ENCODE measurements at regions not wholly inside any gene's neighbourhood (a gene's known extent, or its start where the extent isn't known, plus 50 kb on each side); places are given as distances from the start of the nearest gene placed in this dataset.
A peak's percentile ranks its signal among the peaks of the same experiment; 100 is the strongest.

DNA sequence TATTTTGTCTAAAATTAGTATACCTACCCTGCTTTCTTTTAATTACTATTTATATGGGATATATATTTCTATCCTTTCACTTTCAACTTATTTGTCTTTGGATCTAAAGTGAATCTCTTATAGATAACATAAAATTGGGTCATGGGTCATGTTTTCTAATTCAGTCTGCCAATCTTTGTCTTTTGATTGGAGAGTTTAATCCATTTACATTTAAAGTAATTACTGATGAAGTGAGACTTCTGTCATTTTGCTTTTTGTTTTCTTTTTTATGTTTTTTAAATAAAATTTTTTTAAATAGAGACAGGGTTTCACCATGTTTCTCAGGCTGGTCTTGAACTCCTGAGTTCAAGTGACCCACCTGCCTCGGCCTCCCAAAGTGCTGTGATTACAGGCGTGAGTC lies 50.5 kb upstream of the PRDM1 start:
- no peak for DNase-seq

DNA sequence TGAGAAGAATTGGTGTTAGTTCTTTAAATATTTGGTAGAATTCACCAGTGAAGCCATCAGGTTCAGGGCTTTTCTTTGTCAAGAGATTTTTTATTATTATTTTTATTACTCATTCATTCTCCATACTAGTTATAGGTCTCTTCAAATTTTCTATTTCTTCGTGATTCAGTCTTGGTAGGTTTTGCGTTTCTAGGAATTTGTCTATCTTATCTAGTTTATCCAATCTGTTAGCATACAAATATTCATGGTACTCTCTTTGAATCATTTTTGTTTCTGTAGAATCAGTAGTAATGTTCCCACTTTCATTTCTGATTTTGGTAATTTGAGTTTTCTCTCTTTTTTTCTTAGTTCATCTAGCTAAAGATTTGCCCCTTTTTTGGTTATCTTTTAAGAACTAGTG lies 52.3 kb upstream of the PRDM1 start:
- no peak for DNase-seq

DNA sequence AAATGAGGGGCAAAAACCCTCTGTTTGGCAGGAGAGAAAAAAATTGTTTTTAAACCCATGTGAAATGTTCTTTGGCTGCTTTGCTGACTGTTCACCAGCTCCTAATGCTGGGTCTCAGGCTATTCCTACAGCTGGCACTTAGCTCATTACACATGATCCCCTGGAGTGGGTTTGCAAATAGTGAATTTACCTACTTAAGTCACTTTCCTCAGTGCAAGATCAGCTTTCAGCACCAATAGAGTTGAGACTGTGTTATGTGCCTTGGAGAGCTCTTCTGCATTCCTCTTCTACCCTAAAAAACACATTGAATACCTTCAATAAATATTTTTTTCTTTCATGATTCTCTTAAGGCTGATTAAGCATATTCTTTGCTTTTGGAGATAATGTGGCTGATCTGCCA lies 58.4 kb upstream of the PRDM1 start:
- DNase-seq, result no peak

DNA sequence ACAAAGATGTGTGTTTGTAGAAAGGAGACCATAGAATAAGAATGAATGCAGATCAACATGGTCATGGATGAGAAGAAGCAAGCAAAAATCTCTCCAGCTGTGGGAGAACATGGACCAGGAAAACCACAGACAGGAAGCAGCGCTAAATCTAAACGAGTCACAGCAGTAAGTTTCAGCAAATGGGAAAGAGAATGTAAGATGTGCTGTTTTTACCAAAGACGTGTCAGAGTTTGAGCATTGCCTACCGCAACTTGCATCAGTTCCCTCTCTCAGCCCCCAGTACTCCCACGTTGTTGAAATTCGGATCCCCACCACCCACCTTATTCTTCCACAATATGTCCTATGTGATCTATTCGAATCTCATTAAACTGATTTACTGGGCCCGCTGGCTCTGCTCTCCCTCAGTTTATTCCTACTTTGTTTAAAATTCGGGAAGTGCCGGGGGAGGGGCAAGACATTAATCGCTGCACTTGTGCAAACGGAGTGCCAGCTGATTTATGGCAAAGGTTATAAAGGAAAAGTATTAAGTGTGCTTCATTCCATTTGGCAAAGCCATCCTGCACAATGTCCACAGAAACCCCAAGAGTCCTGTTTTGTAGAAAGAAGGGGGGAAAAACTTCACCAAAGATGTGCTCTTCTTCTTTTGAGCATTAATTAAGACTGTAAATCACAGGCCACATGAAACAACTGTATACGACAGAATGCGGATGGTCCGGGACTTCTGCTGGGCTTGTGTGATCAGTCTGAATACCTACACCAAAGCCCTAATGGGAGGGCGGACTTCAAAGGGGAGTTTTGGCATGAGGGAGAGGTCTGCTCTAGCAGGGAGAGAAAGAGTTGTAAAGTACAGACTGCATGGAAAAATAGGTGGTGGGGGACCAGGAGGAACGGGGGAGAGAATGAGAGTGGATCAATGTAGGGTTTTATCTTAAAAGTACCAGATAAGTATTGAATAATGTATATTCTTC lies 59.1 kb upstream of the PRDM1 start:
- DNase-seq, result no peak

DNA sequence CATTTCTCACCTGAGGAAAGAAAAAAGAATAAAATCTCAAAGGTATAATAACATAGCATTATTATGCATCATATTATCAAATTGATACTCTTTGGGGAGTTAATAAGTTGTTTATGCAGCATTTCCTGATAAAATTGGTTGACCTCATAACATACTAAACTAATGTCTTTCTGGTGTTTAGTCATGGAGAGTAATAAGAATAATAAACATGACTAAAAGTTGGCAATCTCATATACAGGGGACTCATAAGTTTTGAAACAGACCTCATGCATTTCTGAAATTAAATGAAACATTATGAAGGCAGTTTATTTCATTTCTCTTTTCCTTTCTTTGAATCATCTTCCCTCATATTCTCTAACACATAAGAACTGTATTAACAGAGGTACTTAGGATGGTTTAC lies 60.5 kb upstream of the PRDM1 start:
- DNase-seq, result no peak

DNA sequence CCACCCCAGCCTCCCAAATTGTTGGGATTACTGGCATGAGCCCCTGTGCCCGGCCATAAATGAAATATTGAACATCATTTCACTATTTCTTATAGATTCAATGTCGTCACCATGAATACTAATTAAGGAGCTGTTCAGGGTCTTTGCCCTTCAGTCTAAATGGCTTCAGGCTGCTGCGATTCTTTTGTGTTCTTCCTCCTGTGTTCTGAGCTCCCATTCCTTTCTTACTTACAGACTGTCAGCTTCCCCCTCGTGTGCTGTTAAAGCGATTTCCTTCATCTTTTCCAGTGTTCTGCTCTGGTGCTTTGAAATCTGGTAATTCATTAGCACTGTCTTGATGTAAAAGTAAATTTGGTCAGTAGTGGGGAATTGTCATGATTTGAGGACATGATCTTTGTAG lies 63.3 kb upstream of the PRDM1 start:
- DNase-seq, result no peak

DNA sequence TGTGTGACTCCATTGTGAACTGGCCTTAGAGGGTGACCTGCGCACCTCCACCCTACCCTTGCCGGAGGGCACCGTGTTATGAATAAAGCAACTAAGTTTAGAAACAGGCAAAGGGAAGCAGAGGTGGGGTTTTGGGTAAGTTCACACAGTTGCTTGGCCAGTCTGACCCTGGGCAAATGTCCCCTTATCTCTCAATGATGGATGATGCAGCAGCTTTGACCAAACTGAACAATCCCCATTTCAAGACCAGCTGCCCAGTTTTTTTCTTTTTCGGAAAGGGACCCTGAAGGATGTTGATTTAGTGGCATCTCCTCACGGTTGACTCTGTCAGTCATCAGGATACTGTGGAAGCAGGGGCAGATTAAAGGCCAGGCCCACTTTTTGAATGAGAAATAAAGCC lies 68.7 kb upstream of the PRDM1 start:
- DNase-seq, result no peak

DNA sequence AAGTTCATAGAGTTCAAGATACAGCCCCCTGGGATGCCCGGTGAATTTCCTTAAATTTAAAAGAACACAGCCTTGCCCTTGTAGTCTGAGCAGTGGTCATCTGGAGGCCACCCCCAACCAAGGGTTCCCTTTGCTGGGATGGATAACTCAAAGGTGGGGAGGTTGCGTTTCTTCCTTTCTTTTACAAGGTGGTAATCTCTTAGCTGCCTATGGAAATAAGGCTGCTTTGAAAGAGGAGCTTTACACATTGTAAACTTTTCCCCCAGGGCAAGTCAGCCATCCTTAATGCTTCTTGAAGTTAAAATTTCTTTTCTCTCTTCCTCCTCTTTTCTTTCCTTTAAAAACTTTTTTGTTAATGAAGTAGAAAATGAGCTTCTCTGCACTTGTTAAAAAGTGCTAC lies 71.2 kb upstream of the PRDM1 start:
- DNase-seq, result no peak

DNA sequence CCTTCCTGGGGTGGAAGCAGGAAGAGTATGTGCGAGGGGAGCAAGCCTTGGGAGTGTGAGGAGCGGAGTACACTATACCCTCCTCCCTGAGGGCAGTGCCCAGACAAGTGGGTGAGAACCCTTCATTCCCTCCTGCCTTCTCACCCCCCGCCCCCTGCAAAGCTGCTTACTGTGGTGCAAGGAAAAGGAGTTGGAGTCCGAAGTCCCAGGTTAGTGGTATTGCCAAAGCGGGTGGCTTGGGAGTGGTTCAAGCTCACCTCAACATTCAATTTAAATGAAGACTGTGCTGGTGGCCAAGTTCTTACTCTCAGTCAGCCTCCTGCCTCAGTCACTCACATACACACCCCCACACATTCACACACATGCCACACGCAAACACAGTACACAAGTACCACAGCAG lies 74.7 kb upstream of the PRDM1 start:
- DNase-seq, result no peak

DNA sequence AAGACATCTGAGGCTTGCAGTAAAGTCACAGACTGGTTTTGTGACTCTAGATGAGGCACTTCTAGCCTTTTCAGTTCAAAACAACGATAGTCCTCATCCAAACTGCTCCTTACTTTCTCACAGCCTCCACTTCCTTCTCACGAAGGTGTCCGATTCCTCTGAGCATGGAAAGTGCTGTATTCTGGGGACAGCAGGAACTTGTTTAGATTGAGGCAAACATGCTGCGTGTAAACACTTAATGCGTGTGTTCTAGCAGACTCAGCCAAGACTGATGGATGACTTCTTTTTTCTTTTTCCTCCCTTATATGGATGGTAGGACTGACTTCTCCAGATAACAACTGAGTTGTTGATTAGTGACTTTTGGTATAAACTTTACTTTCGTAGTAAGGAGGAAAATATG lies 80.2 kb upstream of the PRDM1 start:
- DNase-seq, result no peak

DNA sequence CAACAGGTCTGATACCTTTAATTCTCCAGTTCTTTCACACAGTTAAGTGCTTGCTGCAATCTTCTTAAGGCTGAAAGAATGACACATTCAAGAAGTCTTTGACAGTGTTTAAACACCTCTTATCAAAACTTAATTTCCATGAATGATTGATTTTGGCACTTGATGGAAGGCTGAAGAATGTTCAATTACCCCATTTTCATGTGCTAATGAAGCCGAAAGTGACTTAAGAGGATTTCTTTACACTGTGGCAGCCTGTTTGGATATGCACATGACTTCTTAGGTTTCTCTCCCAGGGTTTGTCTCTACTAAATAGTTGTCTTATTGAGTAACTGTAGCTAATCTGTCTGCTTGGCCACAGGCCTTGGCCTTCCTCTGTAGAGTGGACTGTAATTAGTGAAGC lies 81.1 kb upstream of the PRDM1 start:
- DNase-seq, result no peak

DNA sequence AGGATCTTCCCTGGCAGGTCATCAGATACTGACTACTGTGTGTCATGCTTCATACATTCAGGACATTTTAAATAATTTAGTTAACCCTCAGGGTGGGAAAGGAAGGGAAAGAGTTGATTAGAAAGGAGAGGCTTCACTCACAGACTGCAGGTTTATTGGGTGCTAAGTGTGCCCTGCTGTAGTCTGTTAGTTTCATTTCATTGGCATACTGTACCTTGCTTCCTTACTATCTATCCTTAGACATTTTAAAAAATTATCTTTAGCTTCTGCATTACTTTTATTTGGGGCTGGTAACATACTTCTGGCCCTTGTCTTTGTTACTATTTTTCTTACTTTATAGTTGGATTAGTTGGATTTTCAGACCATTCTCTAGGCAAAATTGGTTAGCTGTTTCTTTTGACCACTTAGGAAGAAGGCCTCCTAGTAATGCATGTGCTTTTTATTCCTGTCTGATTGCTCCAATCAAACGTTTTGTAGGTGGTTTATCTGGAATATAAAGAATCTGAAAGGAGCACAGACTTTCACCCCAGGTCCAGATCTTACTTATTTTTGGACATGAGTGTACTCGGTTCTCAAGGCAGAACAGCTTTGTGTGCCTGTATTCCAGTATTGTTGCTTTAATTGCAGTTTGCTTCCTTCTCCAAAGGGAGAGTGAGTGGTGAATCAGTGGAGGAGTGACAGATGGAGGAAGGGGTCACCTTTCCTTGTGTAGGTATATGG lies 82.7 kb upstream of the PRDM1 start:
- DNase-seq, result no peak

DNA sequence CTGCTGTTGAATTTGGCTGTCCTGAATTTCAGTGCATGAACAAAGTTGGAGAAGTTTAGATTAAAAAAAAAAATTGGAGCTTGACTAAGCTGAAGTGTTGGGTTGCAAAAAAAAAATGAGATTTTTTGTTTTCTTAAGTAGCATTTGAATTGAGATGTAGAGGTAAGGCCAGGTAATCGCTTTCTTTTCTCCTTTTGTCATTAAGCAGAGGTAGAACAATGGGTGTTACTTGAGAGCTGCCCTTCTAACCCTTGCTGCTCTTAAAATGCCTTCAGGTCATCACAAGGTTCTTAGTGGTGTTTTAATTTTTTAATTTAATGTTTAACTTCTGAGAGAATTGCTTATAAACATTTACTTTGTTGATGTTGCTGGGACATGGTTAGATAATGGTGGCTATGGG lies 84.1 kb upstream of the PRDM1 start:
- no peak for DNase-seq

DNA sequence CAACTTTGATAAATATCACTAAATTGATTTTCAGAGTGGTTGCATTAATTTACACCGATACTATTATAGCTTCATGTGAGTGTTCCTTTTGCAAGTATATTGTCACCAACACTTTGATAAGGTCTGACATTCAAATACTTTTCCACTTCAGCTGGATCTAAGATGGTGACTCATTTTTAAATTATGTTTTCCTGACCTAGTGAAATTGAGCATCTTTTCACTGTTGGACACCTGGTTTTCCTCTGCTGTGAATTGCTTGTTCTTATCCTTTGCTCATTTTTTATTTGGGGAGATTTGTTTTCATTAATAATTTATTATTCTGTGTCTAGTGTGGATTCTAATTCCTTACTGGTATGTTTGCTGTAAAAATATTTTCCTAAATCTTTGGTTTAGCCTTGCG lies 85.2 kb upstream of the PRDM1 start:
- no peak for DNase-seq

DNA sequence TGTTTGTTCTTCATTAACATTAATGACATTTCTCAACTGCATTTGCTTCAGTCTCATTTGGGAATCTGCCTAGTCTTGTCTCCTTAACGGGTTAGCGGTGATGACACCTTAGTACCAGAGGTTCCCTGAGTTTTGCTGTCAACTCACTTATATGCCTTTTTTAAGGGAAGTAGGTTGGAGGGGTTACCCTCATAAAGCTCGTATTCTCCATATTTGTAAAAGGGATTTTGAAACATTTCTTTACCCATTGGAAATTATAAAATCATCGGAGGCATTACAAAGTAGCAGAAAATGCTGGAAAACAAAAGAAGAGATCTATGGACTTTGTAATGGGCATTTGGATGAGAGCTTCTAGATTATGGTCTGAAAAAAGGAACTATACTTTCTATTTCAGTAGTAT lies 88.7 kb upstream of the PRDM1 start:
- DNase-seq, result no peak

DNA sequence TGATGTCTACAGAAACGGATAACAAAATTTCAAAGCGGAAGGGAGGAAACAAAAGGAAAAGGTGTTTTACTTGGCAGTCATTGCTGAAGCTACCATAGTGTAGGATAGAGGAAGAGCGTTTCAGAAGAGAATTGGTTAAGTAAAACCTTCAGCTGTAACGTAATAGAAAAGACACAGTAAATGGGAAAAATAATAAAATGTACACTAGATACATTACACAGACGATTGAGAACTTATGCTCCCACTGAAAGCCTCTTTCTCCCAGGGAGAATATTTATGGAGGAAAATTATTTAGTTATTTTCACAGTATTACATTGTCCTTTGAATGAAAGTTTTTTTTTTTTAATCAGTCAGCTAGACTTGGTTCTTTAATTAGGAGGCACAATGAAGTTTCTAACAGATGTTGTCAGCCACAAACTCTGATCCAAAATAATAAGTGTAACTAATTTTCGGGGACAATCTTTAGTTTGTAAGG lies 90.7 kb upstream of the PRDM1 start:
- DNase-seq, result no peak

DNA sequence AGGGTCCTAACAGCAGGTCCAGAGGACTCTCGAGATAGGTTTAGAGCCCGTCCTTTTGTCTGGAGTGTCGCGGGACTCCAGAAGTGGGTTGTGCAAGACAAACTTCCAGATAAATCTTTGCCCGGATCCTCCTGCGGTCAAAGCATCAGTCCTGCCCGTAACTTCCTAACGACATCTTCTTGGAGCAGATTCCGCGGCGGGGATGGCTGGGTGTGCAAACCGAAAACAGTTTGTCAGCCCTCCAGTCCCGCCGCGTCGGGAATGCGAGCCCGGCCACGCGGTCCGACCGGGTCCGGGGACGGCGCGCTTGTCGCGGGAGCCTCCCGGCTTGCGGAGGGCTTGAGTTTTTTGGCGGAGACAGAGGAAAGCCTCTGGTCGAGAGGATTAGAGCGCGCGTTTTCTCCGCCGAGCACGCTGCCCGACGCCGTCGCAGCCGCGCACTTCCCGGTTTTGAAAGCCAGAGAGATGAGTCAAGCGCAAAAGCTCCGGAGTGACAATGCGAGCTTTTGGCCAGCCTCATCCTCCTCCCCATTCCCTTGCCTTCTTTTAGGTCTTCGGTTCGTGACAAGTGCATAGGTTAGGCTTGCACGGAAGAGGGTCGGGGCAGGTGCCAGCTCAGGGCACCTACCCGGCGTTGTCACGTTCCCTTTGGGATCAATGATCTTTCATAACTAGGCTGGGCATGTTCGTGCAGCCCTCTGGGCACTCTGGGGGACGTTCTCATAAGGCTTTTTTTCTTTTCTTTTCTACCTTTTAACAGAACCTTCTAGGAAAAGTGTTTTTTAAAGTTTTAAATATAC lies 91.3 kb upstream of the PRDM1 start:
- DNase-seq, result peak in 8 of 14 donors; percentile 6 to 78 (median 28)

DNA sequence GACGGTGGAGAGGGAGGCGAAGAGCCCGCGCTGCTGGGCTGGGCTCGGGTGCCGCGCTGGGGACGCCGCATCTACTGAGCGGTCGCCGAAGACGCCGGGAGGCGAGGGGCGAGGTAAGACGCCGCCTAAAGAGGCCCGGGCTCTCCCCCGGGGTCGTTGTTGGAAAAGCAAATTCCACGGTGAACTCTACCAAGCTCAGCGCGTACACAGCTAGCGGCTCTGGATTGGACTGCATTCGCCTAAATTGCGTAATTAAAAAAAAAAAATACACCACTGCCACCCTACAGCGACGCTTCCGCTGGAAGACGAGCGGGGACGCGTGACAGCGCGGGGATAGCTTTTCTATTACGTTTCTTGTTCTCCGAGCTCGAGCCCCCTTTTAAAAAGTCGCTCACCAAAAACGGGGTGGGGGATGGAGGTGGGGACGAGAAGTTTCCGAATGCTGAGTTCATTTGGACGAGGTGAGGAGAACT lies 92.0 kb upstream of the PRDM1 start:
- peak in 5 of 14 donors; percentile 27 to 53 (median 31) for DNase-seq

DNA sequence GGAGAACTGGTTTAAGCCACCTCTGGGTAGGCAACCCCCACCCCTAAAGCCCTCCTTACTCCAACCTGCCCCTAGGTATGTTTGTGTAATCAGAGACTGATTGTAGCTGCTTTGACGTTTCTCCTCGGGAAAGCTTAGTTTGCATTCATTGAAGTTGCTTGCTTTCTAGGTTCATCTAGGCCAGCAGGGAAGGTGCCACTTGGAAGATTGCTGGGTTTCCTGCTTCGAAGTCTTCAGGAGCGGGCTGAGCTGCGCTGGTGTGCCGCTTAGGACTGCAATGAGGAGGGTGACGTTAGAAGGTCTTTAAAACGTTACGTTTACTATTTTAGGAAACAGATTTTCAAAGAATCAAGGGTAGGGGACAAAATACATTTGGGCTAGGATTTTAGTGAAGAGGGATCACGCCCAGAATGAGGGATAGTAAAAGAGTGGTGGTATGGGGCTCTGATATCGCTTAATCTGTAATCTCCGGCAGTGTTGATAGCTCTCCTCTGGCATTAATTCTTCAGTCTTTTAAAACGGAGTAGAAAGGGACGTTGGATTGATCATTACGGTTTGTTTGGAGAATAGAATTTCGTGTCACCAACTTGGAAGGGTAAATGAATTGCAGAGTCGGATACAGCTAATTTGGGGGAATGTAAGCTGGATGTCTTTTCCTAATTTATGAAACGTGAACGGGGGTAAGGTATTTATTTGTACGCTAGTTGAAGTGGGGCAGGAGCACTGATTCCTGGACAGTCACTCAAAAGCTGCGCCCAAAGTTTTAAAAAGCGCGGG lies 92.6 kb upstream of the PRDM1 start:
- DNase-seq, result peak in 1 of 14 donors; percentile 3

DNA sequence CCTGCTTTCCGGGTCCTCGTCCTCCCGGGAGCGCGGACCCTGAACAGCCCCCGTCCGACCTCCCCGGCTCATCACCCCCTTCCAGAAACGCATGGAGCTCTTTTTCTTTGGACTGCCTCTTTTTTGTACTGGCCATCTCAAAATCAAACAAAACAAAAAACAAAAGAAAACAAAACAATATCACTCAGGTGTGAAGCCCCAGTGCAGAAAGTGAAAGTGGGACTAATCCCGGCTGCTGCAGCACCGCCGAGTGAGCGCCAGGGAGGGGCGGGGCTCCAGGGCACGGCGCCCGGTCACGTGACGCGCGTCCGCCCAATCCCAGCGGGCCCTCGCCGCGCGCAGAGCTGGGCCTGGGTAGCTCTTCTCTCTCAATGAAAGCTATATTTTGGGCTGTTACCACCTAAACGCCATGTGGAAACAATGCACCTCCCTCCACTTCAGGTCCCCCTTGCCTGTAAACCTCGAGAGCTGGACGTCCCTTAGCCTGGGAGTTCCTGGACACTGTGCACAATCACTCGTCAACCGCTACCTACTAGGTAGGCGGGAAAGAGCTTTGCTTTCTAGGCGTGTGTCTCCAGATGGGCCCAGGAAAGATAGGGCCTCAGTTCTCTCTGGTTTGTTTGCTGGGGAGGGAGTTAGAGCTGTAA lies 93.7 kb upstream of the PRDM1 start:
- DNase-seq, result peak in 12 of 14 donors; percentile 28 to 82 (median 42)

DNA sequence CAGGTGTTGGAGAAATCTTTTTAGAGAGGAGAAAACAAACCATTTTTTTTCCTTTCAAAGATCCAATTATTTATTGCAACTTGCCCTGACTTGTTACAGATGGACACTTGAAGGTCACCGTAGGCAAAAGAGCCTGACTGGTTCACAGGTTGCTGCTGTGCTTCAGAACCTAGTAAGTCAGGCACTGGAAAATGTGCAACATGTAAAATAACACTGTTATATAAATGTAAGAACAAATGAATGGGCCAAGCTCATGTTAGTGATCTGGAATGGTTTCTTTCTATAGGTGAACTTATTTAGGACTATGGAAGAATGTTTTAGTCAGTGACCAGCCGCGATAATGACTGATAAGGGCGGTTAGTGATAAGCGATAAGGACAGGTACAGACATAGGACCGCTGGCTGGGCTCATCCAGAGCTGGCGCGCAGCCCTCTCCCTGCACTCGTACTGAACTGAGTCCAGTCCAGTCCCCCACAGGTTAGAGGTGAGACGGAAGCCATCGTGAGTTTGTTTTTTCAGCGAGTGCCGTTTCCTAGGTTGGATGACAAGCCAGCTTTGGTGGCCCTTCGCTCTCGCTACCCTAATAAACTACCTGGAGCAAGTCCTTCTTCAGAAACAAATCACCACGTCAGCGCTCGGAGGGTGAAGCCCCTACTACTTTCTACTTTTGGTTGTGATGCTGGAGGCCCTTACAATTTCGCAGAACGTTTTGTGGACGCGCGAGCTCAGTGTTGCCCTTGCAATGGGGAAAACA lies 94.4 kb upstream of the PRDM1 start:
- DNase-seq, result peak in 1 of 14 donors; percentile 65
